ENCODE measurements at regions not wholly inside any gene's neighbourhood (a gene's known extent, or its start where the extent isn't known, plus 50 kb on each side); places are given as distances from the start of the nearest gene placed in this dataset.
"Not testable (repeated sequence)": the region's sequence is repeated elsewhere in the genome, so short reads cannot be mapped to it uniquely, and the experiment has no call there.

- ATAC-seq (no peak), DNase-seq (no peak)
- no peaks in the 10 kb centered on the region for H3K27me3 Mint-ChIP-seq
- CTCF ChIA-PET, result no interaction called here
- peaks cover 4% of the 10 kb centered on the region for H3K9me3 Mint-ChIP-seq (ENCODE audit: low read depth)
- no peaks in the 10 kb centered on the region for H3K4me1 Mint-ChIP-seq
- no peaks in the 10 kb centered on the region for H3K36me3 Mint-ChIP-seq
- no peak overlapping the region for H3K27ac Mint-ChIP-seq
- H3K4me3 Mint-ChIP-seq, result no peak overlapping the region
These were observed 746.1 kb upstream of the LRRTM1 start for GRCh38 chr2:81050580-81051095.

GRCh38 chr2:81043681-81044080 lies 739.1 kb upstream of the LRRTM1 start:
- ATAC-seq, result no peak
- CTCF ChIA-PET, result no interaction called here
- H3K9me3 Mint-ChIP-seq (ENCODE audit: low read depth), result peaks cover 11% of the 10 kb centered on the region
- no peak for DNase-seq
- H3K36me3 Mint-ChIP-seq, result no peaks in the 10 kb centered on the region
- H3K27me3 Mint-ChIP-seq, result no peaks in the 10 kb centered on the region
- no peaks in the 10 kb centered on the region for H3K4me1 Mint-ChIP-seq
- H3K4me3 Mint-ChIP-seq, result no peak overlapping the region
- no peak overlapping the region for H3K27ac Mint-ChIP-seq

- no peak overlapping the region for H3K27ac Mint-ChIP-seq
- DNase-seq (no peak), ATAC-seq (no peak)
- peaks cover 8% of the 10 kb centered on the region for H3K9me3 Mint-ChIP-seq (ENCODE audit: low read depth)
- H3K4me1 Mint-ChIP-seq, result no peaks in the 10 kb centered on the region
- H3K36me3 Mint-ChIP-seq, result no peaks in the 10 kb centered on the region
- no peaks in the 10 kb centered on the region for H3K27me3 Mint-ChIP-seq
- CTCF ChIA-PET, result no interaction called here
- H3K4me3 Mint-ChIP-seq, result no peak overlapping the region
These were observed 702.6 kb upstream of the LRRTM1 start for GRCh38 chr2:81007104-81007503.

GRCh38 chr2:81002906-81003305 lies 698.4 kb upstream of the LRRTM1 start:
- ATAC-seq (no peak), DNase-seq (no peak)
- no peak overlapping the region for H3K27ac Mint-ChIP-seq
- no peaks in the 10 kb centered on the region for H3K27me3 Mint-ChIP-seq
- CTCF ChIA-PET, result no interaction called here
- no peaks in the 10 kb centered on the region for H3K4me1 Mint-ChIP-seq
- peaks cover 10% of the 10 kb centered on the region for H3K9me3 Mint-ChIP-seq (ENCODE audit: low read depth)
- no peak overlapping the region for H3K4me3 Mint-ChIP-seq
- H3K36me3 Mint-ChIP-seq, result no peaks in the 10 kb centered on the region

GRCh38 chr2:80987466-80987865 lies 682.9 kb upstream of the LRRTM1 start:
- Mint-ChIP-seq H3K36me3 (no peaks in the 10 kb centered on the region), H3K4me1 (no peaks in the 10 kb centered on the region), H3K27me3 (no peaks in the 10 kb centered on the region), H3K27ac (no peak overlapping the region), H3K9me3 (ENCODE audit: low read depth) (peaks cover 19% of the 10 kb centered on the region), H3K4me3 (no peak overlapping the region)
- ATAC-seq (no peak), DNase-seq (no peak)
- CTCF ChIA-PET, result no interaction called here

GRCh38 chr2:80969900-80970299 lies 665.3 kb upstream of the LRRTM1 start:
- peaks cover 14% of the 10 kb centered on the region for H3K9me3 Mint-ChIP-seq (ENCODE audit: low read depth)
- no peaks in the 10 kb centered on the region for H3K27me3 Mint-ChIP-seq
- H3K27ac Mint-ChIP-seq, result no peak overlapping the region
- ATAC-seq (no peak), DNase-seq (no peak)
- CTCF ChIA-PET, result no interaction called here
- H3K4me1 Mint-ChIP-seq, result no peaks in the 10 kb centered on the region
- H3K36me3 Mint-ChIP-seq, result no peaks in the 10 kb centered on the region
- no peak overlapping the region for H3K4me3 Mint-ChIP-seq

GRCh38 chr2:80968450-80968849 lies 663.9 kb upstream of the LRRTM1 start:
- H3K4me3 Mint-ChIP-seq, result no peak overlapping the region
- peaks cover 17% of the 10 kb centered on the region for H3K9me3 Mint-ChIP-seq (ENCODE audit: low read depth)
- no peak overlapping the region for H3K27ac Mint-ChIP-seq
- DNase-seq (no peak), ATAC-seq (no peak)
- no peaks in the 10 kb centered on the region for H3K36me3 Mint-ChIP-seq
- no peaks in the 10 kb centered on the region for H3K27me3 Mint-ChIP-seq
- CTCF ChIA-PET, result no interaction called here
- no peaks in the 10 kb centered on the region for H3K4me1 Mint-ChIP-seq

GRCh38 chr2:80947601-80948130 lies 643.1 kb upstream of the LRRTM1 start:
- Mint-ChIP-seq H3K9me3 (ENCODE audit: low read depth) (peaks cover 8% of the 10 kb centered on the region), H3K27me3 (no peaks in the 10 kb centered on the region), H3K36me3 (no peaks in the 10 kb centered on the region), H3K4me1 (no peaks in the 10 kb centered on the region), H3K4me3 (no peak overlapping the region), H3K27ac (no peak overlapping the region)
- no peak for ATAC-seq
- DNase-seq, result no peak
- CTCF ChIA-PET, result no interaction called here

GRCh38 chr2:80943487-80943886 lies 638.9 kb upstream of the LRRTM1 start:
- Mint-ChIP-seq H3K27ac (no peak overlapping the region), H3K9me3 (ENCODE audit: low read depth) (peaks cover 8% of the 10 kb centered on the region), H3K4me3 (no peak overlapping the region), H3K27me3 (no peaks in the 10 kb centered on the region), H3K36me3 (no peaks in the 10 kb centered on the region), H3K4me1 (no peaks in the 10 kb centered on the region)
- CTCF ChIA-PET, result no interaction called here
- no peak for DNase-seq
- ATAC-seq, result no peak

GRCh38 chr2:80942766-80943165 lies 638.2 kb upstream of the LRRTM1 start:
- peaks cover 12% of the 10 kb centered on the region for H3K9me3 Mint-ChIP-seq (ENCODE audit: low read depth)
- no peak overlapping the region for H3K4me3 Mint-ChIP-seq
- H3K4me1 Mint-ChIP-seq, result no peaks in the 10 kb centered on the region
- H3K27ac Mint-ChIP-seq, result no peak overlapping the region
- CTCF ChIA-PET, result no interaction called here
- no peaks in the 10 kb centered on the region for H3K36me3 Mint-ChIP-seq
- ATAC-seq (no peak), DNase-seq (no peak)
- no peaks in the 10 kb centered on the region for H3K27me3 Mint-ChIP-seq

GRCh38 chr2:80938463-80938862 lies 633.9 kb upstream of the LRRTM1 start:
- Mint-ChIP-seq H3K27me3 (no peaks in the 10 kb centered on the region), H3K36me3 (no peaks in the 10 kb centered on the region), H3K9me3 (ENCODE audit: low read depth) (peaks cover 22% of the 10 kb centered on the region), H3K27ac (no peak overlapping the region), H3K4me3 (no peak overlapping the region), H3K4me1 (no peaks in the 10 kb centered on the region)
- CTCF ChIA-PET, result no interaction called here
- no peak for DNase-seq
- ATAC-seq, result no peak

GRCh38 chr2:80931820-80932219 lies 627.3 kb upstream of the LRRTM1 start:
- H3K4me3 Mint-ChIP-seq, DNase-seq, H3K36me3 Mint-ChIP-seq, H3K4me1 Mint-ChIP-seq, H3K27me3 Mint-ChIP-seq, CTCF ChIA-PET, ATAC-seq, H3K27ac Mint-ChIP-seq: not testable (repeated sequence)
- H3K9me3 Mint-ChIP-seq (ENCODE audit: low read depth), result peaks cover 20% of the 10 kb centered on the region

GRCh38 chr2:80930777-80931176 lies 626.2 kb upstream of the LRRTM1 start:
- Mint-ChIP-seq H3K4me3 (no peak overlapping the region), H3K9me3 (ENCODE audit: low read depth) (peaks cover 21% of the 10 kb centered on the region), H3K36me3 (no peaks in the 10 kb centered on the region), H3K27ac (no peak overlapping the region), H3K4me1 (no peaks in the 10 kb centered on the region), H3K27me3 (no peaks in the 10 kb centered on the region)
- ATAC-seq (no peak), DNase-seq (no peak)
- CTCF ChIA-PET, result no interaction called here

- H3K27ac Mint-ChIP-seq, result no peak overlapping the region
- H3K4me3 Mint-ChIP-seq, result no peak overlapping the region
- H3K4me1 Mint-ChIP-seq, result no peaks in the 10 kb centered on the region
- CTCF ChIA-PET, result no interaction called here
- no peaks in the 10 kb centered on the region for H3K27me3 Mint-ChIP-seq
- DNase-seq (no peak), ATAC-seq (no peak)
- H3K9me3 Mint-ChIP-seq (ENCODE audit: low read depth), result peaks cover 28% of the 10 kb centered on the region
- no peaks in the 10 kb centered on the region for H3K36me3 Mint-ChIP-seq
These were observed 621.6 kb upstream of the LRRTM1 start for GRCh38 chr2:80926168-80926567.

GRCh38 chr2:80896576-80896975 lies 592.0 kb upstream of the LRRTM1 start:
- ATAC-seq, result no peak
- DNase-seq, result no peak
- no peak overlapping the region for H3K27ac Mint-ChIP-seq
- no peaks in the 10 kb centered on the region for H3K36me3 Mint-ChIP-seq
- no peaks in the 10 kb centered on the region for H3K27me3 Mint-ChIP-seq
- H3K4me3 Mint-ChIP-seq, result no peak overlapping the region
- no peaks in the 10 kb centered on the region for H3K4me1 Mint-ChIP-seq
- peaks cover 19% of the 10 kb centered on the region for H3K9me3 Mint-ChIP-seq (ENCODE audit: low read depth)
- CTCF ChIA-PET, result no interaction called here

Data from activated CD8-positive, alpha-beta memory T cell treated with anti-CD3 and anti-CD28 coated beads, Interleukin-2, amount 10 ng/mL, durations not matched to agents 7 days and 5 days (primary cell).